COR-L47 (cell line): ENCODE measurements at regions not wholly inside any gene's neighbourhood (a gene's known extent, or its start where the extent isn't known, plus 50 kb on each side); places are given as distances from the start of the nearest gene placed in this dataset.
A peak's percentile ranks its signal among the peaks of the same experiment; 100 is the strongest.
"Not testable (repeated sequence)": the region's sequence is repeated elsewhere in the genome, so short reads cannot be mapped to it uniquely, and the experiment has no call there.

Experiments
- DNase-seq: peaks from one replicate; lab custom pipeline; 2025; lab: John Stamatoyannopoulos, UW

DNA sequence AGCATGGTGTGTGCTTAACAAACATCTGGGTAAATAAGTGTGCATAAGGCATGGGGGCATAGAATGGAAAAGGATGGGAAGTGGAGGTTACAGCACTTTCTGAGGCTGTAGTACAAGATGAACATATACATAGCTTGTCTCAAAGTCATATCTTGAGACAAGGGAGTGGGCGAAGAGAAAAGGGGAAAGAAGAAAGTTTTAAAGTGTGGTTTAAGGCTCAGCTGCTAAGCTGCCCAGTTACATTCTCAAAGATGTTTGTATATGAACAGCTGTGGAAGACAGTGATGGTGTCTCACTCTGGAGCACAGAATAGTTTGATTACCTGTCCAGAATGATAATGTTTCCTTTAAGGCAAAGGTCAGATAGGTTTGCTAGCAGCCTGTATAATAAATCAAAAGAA, 61.9 kb upstream of the LANCL2 start:
- DNase-seq: no peak

GRCh38 chr7:55304018-55304762, 60.9 kb upstream of the LANCL2 start:
- no peak for DNase-seq

- DNase-seq: no peak
Observed at GRCh38 chr7:55305135-55305534, 60.0 kb upstream of the LANCL2 start.

DNA sequence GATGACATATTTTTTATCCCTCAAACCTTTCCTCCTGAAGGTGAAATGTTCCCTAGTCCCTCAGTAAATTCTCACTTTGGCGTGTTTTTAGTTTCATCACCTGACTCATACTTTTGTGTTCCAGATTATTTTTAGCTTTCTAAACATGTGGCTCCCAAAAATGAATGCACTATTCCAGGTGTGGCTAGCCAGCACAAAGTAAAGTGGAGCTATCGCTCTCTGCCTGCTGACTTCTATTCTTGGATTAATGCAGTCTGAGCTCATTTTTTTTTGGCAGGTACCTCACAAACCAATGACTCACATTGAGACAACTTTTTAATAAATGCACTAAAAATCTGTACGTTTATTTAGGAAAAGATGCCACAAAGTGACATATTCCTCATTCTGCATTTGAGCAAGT, 58.8 kb upstream of the LANCL2 start:
- no peak for DNase-seq

- no peak for DNase-seq
Observed at GRCh38 chr7:55307123-55307916, 57.8 kb upstream of the LANCL2 start.

DNA sequence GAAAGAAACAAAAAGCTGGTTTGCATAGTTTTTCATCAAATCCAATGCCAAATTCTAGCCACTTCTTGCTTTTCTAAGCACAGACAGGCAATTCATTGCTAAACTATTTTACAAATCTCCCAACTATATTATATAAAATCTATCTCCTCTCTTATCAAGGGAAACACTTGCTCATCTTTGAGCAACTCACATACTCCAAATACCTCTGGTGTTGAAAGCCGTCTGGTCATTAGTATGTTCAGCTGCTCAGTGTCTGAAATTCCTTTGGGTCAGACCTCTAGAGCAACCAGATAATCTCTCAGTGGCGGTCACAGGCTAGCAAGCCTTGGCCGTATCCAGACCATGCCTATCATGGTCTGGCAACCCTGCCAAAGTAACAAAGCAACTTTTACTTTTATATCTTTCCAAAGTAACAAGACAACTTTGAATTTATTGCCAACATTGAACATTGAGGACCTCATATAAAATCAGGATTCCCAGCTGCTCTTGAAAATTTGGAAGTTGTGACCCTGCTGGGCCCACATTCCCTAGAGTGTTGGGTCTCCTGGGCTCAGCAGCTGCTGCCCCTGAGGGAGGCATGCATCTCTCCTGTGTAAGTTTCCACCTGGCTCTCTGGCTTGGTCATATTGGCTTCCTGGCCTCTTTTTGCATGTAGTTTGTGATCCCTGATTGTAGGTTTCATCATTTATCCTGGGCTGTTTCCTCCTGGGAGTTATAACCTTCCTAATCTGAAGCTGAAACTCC, 56.8 kb upstream of the LANCL2 start:
- DNase-seq: no peak

- no peak for DNase-seq
Observed at GRCh38 chr7:55309040-55309991, 55.8 kb upstream of the LANCL2 start.

DNA sequence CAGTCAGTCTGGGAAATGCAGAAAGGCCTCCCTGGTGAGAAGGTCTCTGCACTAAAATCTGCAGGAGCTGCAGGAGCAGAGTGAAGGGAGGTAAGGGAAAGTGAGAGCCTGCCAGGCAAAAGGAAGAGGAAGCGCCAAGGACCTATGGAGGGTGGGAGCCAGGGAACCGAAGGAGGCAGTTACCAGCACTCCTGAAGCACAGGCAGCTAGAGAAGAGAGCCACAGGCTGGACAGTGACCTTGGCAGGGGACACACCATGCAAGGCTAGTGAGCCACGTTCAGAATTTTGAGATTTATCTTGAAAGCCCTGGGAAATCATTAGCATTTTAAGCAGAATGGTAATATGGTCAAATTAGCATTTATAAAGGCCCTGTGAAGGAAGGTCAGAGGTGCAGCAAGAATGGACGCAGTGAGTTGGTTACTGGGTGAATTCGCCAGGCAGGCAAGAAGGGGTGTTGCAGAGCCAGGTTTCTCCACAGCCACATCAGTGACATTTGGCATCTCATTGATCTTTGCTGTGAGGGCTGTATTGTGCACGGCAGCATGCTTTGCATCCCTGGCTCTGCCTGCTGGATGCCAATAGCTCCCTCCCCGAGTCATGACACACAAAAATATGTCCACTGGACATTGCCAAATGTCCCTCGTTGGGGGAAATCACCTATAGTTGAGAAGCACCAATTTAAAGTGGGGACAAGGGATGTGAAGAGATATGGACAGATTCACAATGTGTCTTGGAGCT, 54.7 kb upstream of the LANCL2 start:
- DNase-seq: no peak

DNA sequence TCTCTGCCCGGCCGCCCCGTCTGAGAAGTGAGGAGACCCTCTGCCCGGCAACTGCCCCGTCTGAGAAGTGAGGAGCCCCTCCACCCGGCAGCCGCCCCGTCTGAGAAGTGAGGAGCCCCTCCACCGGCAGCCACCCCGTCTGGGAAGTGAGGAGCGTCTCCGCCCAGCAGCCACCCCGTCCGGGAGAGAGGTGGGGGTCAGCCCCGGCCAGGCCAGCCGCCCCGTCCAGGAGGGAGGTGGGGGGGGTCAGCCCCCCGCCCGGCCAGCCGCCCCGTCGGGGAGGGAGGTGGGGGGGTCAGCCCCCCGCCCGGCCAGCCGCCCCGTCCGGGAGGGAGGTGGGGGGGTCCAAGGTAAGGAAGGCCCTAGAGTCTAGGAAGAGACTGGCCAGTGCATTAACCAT, 53.2 kb upstream of the LANCL2 start:
- not testable (repeated sequence) for DNase-seq

GRCh38 chr7:55313671-55314070, 51.5 kb upstream of the LANCL2 start:
- DNase-seq: not testable (repeated sequence)

DNA sequence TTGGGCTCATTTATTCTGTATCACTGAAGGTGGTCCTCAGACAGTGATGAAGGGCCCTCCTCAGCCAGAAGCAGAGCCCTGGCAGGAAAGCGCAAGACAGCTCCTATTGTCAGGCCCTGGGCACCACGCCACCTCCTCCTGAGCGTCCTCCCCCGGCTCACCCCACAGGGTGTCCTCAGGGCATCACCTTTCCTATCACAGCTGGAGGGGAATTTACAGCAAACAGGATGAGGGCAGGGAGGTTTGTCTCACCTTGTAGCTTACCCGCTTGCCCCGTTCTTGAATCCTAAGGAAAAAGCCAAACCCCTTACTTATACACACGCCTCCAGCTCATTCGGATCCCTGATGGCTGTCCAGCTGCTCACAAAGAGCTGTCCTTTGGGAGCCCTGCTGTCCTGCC, 50.2 kb upstream of the LANCL2 start:
- peak; percentile 15 for DNase-seq
